Activated naive CD8-positive, alpha-beta T cell (primary cell): ENCODE measurements at regions not wholly inside any gene's neighbourhood (a gene's known extent, or its start where the extent isn't known, plus 50 kb on each side); places are given as distances from the start of the nearest gene placed in this dataset.
A peak's percentile ranks its signal among the peaks of the same experiment; 100 is the strongest.
"Not testable (repeated sequence)": the region's sequence is repeated elsewhere in the genome, so short reads cannot be mapped to it uniquely, and the experiment has no call there.

Source experiments
- H3K27ac Mint-ChIP-seq: one replicate; pipeline ENCODE4 v1.8.0; 2021; ENCODE audit warnings: mixed read lengths
- H3K27me3 Mint-ChIP-seq: one replicate; pipeline ENCODE4 v1.8.0; 2021; ENCODE audit warnings: mixed read lengths
- H3K36me3 Mint-ChIP-seq: one replicate; pipeline ENCODE4 v1.8.0; 2021; ENCODE audit warnings: mixed read lengths
- H3K4me1 Mint-ChIP-seq: one replicate; pipeline ENCODE4 v1.8.0; 2021; ENCODE audit warnings: low read depth, mixed read lengths
- H3K4me3 Mint-ChIP-seq: one replicate; pipeline ENCODE4 v1.8.0; 2021; ENCODE audit warnings: mild to moderate bottlenecking, mixed read lengths
- H3K9me3 Mint-ChIP-seq: one replicate; pipeline ENCODE4 v1.8.0; 2021; ENCODE audit warnings: low read depth, mixed read lengths

DNA sequence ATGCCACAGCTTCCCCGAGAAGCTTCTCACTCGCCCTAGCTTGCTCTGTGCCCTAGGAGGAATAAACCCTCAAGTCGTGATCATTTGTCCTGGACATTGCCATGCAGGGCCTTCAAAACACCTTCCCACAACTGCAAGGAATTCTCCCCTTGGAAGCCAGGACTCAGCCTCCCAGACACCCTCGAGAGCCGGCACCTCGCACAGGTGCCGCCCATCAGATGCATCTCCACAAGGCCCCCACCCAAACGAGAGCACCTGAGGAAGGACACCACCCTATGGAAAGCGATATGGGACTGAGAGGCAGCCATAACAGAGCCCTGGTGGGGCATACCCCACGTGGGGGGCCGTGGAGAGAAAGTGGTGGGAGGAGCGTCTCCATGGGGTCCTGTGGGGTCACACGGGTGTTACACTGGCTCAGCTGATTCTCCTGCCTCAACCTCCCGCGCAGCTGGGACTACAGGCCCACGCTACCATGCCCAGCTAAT lies 77.6 kb upstream of the FOXK1 start:
- no peak overlapping the region for H3K4me3 Mint-ChIP-seq
- H3K27me3 Mint-ChIP-seq, result peaks cover 1% of the 10 kb centered on the region
- no peaks in the 10 kb centered on the region for H3K9me3 Mint-ChIP-seq
- H3K4me1 Mint-ChIP-seq, result no peaks in the 10 kb centered on the region
- no peak overlapping the region for H3K27ac Mint-ChIP-seq
- H3K36me3 Mint-ChIP-seq, result no peaks in the 10 kb centered on the region

DNA sequence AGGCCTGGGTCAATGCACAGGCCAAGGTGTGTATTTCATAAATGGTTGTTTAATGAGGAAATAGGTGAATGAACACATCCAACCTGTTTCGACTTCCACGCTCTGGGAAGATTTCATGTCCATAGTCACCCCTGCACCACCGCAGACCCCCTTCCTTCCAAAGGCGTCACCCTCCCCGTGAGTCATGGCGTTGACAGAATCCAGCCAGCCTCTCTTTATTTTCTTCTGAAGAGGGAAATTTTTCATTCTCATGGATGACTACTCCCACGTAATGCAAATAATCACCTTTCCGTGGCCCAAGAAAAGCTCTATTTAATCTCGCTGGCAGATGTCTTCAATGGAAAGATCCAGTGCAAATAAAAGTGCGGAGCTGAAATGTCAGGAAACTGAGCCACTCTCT lies 75.3 kb upstream of the FOXK1 start:
- H3K36me3 Mint-ChIP-seq, result no peaks in the 10 kb centered on the region
- H3K27me3 Mint-ChIP-seq, result peaks cover 1% of the 10 kb centered on the region
- H3K9me3 Mint-ChIP-seq, result no peaks in the 10 kb centered on the region
- H3K27ac Mint-ChIP-seq, result no peak overlapping the region
- H3K4me1 Mint-ChIP-seq, result no peaks in the 10 kb centered on the region
- H3K4me3 Mint-ChIP-seq, result no peak overlapping the region

DNA sequence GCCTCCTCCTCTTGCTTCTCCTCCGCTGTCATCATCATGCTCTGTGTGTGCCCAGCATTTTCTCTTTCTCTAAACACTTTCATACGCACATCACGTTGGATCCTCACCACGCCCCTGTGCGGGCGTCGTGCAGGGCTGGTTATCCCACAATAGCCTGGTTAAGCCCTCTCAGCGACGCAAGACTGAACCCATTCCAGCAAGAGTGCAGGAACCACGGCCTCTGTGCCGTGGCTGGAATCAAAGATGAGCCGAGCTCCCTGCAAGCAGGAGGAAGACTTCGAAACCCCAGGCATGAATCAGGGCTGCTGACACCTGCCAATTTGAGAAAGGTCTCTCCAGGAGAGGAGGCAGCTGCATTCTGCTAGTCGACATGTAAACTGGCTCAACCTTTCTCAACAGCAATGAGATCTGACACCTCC lies 74.8 kb upstream of the FOXK1 start:
- H3K9me3 Mint-ChIP-seq, result no peaks in the 10 kb centered on the region
- H3K4me1 Mint-ChIP-seq, result no peaks in the 10 kb centered on the region
- H3K27me3 Mint-ChIP-seq, result peaks cover 1% of the 10 kb centered on the region
- no peak overlapping the region for H3K4me3 Mint-ChIP-seq
- H3K36me3 Mint-ChIP-seq, result no peaks in the 10 kb centered on the region
- H3K27ac Mint-ChIP-seq, result no peak overlapping the region

DNA sequence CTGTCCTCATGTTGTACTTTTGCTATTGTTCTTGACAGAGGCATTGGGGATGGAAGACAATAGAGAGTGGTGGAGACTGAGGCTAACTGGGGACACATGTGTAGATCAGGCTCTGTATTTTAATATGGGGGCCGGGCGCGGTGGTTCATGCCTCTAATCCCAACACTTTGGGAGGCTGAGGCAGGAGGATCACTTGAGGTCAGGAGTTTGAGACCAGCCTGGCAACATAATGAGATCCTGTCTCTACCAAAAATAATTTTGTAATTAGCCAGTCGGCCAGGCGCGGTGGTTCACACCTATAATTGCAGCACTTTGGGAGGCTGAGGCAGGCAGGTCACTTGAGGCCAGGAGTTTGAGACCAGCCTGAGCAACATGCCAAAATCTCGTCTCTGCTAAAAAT lies 72.5 kb upstream of the FOXK1 start:
- not testable (repeated sequence) for H3K36me3 Mint-ChIP-seq, H3K9me3 Mint-ChIP-seq, H3K27ac Mint-ChIP-seq, H3K27me3 Mint-ChIP-seq, H3K4me3 Mint-ChIP-seq
- H3K4me1 Mint-ChIP-seq, result peaks cover 10% of the 10 kb centered on the region

DNA sequence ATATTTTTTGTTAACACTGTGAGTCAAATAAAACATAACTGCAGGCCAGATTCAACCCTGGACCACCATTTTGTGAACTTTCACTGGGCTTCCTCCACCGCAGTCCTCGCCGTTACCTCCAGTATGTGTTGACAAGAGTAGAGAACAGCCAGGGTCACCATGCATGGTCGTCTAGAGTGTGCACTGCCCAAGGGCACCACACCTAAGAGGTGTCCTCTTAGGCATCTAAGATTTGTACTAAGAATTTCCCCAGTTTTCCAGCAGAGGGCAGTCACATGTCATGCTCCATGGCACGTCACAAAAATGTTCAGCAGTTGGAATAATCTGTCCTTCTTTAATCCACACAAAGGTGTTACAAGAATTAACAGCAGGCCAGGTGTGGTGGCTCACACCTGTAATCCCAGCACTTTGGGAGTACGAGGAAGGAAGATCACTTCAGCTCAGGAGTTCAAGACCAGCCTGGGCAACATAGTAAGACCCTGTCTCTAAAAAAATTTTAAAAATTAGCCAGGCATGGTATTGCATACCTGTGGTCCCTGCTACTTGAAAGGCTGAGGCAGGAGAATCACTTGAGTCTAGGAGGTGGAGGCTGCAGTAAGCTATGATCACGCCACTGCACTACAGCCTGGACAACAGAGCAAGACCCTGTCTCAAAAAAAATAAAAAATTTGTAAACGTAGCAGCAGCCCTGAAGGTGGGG lies 71.2 kb upstream of the FOXK1 start:
- H3K4me3 Mint-ChIP-seq, result no peak overlapping the region
- no peaks in the 10 kb centered on the region for H3K36me3 Mint-ChIP-seq
- H3K27me3 Mint-ChIP-seq, result peaks cover 1% of the 10 kb centered on the region
- H3K27ac Mint-ChIP-seq, result no peak overlapping the region
- H3K4me1 Mint-ChIP-seq, result peaks cover 10% of the 10 kb centered on the region
- H3K9me3 Mint-ChIP-seq, result no peaks in the 10 kb centered on the region

DNA sequence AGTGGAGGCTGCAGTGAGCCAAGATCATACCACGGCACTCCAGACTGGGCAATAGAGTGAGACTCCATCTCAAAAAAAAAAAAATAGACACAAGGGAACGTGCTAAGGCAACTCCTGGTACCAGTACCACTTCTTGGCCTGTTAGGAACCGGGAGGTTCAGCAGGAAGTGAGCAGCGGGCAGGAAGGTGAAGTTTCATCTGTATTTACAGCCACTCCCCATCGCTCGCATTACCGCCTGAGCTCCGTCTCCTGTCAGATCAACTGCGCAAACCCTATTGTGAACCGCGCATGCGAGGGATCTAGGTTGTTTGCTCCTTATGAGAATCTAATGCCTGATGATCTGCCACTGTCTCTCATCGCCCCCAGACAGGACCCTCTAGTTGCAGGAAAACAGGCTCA lies 69.9 kb upstream of the FOXK1 start:
- Mint-ChIP-seq H3K27ac (no peak overlapping the region), H3K36me3 (no peaks in the 10 kb centered on the region), H3K4me3 (no peak overlapping the region), H3K4me1 (peaks cover 10% of the 10 kb centered on the region), H3K9me3 (no peaks in the 10 kb centered on the region), H3K27me3 (no peaks in the 10 kb centered on the region)

DNA sequence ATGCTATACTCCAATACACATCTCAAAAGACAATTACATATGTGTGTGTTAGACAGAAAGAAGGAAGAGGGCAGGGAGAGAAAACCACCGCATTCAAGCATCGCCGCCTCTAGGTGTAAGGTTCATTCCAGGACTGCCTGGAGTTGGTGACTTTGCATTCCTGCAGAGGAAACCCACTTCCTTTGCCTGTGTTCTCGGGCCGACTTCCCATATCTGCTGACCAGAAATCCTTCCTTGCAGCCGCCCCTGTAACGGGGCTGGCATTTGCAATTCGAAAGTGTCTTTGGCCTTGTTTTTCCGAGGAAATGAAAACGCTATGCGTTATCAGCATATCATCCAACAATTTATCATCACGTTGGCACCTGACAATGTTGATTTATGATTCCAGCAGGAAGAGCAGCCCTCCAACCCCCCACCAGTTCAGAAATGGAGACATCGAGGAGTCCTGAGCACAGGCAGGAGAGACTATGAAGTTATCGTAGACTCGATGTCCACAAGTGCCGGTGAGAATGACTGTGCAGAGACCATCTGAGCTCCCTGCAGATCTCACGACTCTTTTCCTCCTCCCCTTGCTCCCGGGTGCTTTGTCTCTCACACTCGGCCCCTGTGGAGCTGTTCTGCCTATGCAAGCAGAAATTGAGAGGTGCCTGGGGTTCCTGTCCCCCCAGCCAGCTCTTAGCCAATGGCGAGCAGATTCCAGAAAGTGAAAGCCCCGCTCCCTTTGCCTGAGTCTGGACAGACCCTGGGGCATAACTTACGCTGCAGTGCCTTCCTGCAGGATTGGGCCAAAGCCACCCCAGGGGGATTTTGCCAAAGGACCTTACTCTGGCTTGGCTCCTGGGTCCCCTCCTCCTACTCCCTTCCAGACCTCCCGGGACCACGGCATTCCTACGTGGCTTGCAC lies 68.9 kb upstream of the FOXK1 start:
- H3K4me3 Mint-ChIP-seq, result peak overlapping the region; percentile 65
- H3K36me3 Mint-ChIP-seq, result no peaks in the 10 kb centered on the region
- H3K27me3 Mint-ChIP-seq, result no peaks in the 10 kb centered on the region
- H3K27ac Mint-ChIP-seq, result no peak overlapping the region
- no peaks in the 10 kb centered on the region for H3K9me3 Mint-ChIP-seq
- H3K4me1 Mint-ChIP-seq, result peaks cover 10% of the 10 kb centered on the region

DNA sequence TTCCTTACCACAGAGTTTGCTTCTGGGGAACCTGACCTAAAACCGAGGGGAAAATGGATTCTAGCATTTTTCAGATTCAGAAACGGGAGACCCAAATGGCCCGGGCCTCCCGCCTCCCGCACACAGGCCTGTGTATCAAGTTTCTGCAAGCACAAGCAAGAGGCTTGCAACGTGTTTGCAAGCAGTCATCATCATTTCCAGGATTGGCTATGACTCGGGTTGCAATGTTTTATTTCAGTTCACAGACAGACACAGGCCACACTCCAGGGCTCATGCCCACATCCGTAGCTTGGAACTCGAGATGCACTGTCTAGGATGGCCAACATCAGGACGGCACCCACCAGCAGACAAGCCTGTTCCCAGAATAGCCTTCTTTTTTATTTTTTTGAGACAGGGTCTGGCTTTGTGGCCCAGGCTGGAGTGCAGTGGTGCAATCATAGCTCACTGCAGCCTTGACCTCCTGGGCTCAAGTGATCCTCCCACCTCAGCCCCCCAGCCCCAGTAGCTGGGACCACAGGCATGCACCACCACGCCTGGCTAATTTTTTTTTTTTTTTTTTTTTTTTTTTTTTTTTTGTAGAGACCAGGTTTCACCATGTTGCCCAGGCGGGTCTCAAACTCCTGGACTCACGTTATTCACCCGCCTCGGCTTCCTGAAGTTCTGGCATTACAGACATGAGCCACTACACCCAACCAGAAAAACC lies 68.1 kb upstream of the FOXK1 start:
- Mint-ChIP-seq H3K27me3 (no peaks in the 10 kb centered on the region), H3K9me3 (no peaks in the 10 kb centered on the region), H3K36me3 (no peaks in the 10 kb centered on the region), H3K4me1 (peaks cover 12% of the 10 kb centered on the region), H3K4me3 (peak overlapping the region; percentile 27), H3K27ac (no peak overlapping the region)

DNA sequence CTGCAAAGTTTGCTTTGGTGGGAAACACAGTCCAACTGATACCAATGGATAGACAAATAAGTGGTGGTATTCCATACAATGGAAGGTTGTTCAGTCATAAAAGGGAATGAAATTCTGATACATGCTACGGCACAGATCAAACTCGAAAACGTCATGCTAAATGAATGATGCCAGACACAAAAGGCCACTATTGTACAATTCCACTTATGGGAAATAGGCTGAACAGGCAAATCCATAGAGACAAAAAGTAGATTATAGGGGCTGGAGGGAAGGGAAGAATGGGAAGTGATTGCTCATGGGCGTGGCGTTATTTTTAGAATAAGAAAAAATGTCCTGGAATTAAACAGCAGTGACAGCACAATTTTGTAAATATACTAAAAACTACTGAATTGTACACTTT lies 66.0 kb upstream of the FOXK1 start:
- no peak overlapping the region for H3K4me3 Mint-ChIP-seq
- H3K27ac Mint-ChIP-seq, result no peak overlapping the region
- H3K4me1 Mint-ChIP-seq, result peaks cover 19% of the 10 kb centered on the region
- no peaks in the 10 kb centered on the region for H3K36me3 Mint-ChIP-seq
- no peaks in the 10 kb centered on the region for H3K9me3 Mint-ChIP-seq
- no peaks in the 10 kb centered on the region for H3K27me3 Mint-ChIP-seq

DNA sequence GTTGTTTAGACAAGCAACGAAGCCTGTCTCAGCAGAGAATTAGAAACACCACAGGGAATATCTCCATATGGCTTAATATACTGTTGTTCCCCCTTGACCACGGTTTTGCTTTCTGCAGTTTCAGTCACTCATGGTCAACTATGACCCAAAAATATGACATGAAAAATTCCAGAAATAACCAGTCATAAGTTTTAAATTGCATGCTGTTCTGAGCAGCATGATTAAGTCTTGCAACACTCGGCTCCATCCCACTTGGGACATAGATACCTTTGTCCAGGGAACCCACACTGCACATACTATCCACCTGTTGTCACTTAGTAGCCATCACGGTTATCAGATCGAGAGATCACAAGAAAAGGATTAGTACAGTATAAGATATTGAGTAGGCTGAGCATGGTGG lies 60.7 kb upstream of the FOXK1 start:
- Mint-ChIP-seq H3K9me3 (no peaks in the 10 kb centered on the region), H3K4me1 (peaks cover 17% of the 10 kb centered on the region), H3K27ac (no peak overlapping the region)

DNA sequence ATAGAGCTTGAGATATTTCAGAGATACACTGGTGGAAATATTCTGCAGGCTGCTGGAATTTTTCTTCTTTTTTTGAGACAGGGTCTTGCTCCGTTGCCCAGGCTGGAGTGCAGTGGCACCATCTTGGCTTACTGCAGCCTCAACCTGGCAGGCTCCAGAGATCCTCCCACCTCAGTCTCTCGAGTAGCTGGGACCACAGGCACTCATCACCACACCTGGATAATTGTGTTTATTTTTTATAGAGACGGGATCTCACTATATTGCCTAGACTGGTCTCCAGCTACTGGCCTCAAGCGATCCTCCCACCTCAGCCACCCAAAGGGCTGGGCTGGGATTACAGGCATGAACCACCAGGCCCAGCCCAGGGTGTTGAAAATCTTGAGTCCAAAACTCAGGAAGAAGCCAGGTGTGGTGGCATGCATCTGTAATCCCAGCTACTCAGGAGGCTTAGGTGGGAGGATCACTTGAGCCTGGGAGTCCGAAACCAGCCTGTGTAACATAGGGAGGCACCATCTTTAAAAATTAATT lies 55.7 kb upstream of the FOXK1 start:
- no peak overlapping the region for H3K4me3 Mint-ChIP-seq
- no peaks in the 10 kb centered on the region for H3K9me3 Mint-ChIP-seq
- H3K27me3 Mint-ChIP-seq, result no peaks in the 10 kb centered on the region
- no peaks in the 10 kb centered on the region for H3K36me3 Mint-ChIP-seq
- H3K4me1 Mint-ChIP-seq, result peaks cover 7% of the 10 kb centered on the region
- no peak overlapping the region for H3K27ac Mint-ChIP-seq

More for the DNA sequence above, 60.7 kb upstream of the FOXK1 start:
- no peaks in the 10 kb centered on the region for H3K27me3 Mint-ChIP-seq
- no peaks in the 10 kb centered on the region for H3K36me3 Mint-ChIP-seq
- H3K4me3 Mint-ChIP-seq, result no peak overlapping the region

DNA sequence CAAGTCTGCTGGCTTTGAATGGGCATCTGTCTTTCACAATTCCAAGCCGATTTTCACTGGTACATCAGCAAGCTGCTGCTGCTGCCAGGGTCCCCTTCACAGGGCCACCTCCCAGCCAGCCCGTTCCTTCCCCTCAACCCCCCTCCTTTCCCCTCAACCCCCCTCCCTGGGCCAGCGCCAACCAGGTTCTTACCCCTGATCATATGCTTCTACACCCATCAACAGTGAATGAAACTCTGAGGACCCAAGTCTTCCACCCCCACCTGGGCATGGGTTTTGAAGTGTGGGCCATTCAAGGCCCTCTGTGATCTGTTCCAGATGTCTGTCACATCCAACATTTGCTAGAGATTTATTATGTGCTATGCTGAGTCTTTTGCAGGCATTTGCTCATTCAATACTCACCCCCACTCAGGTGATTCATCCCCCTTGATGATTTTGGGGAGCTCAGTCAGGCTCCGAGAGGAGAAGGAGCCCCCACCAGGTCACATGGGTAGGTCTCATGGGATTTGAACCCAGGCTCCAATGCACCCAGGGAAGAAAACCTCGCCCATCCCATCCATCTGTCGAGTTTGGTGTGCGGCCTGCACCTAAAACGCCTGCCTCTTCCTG lies 52.7 kb upstream of the FOXK1 start:
- H3K9me3 Mint-ChIP-seq, result no peaks in the 10 kb centered on the region
- peaks cover 6% of the 10 kb centered on the region for H3K4me1 Mint-ChIP-seq
- H3K27ac Mint-ChIP-seq, result no peak overlapping the region
- no peaks in the 10 kb centered on the region for H3K36me3 Mint-ChIP-seq
- no peaks in the 10 kb centered on the region for H3K27me3 Mint-ChIP-seq
- H3K4me3 Mint-ChIP-seq, result no peak overlapping the region

DNA sequence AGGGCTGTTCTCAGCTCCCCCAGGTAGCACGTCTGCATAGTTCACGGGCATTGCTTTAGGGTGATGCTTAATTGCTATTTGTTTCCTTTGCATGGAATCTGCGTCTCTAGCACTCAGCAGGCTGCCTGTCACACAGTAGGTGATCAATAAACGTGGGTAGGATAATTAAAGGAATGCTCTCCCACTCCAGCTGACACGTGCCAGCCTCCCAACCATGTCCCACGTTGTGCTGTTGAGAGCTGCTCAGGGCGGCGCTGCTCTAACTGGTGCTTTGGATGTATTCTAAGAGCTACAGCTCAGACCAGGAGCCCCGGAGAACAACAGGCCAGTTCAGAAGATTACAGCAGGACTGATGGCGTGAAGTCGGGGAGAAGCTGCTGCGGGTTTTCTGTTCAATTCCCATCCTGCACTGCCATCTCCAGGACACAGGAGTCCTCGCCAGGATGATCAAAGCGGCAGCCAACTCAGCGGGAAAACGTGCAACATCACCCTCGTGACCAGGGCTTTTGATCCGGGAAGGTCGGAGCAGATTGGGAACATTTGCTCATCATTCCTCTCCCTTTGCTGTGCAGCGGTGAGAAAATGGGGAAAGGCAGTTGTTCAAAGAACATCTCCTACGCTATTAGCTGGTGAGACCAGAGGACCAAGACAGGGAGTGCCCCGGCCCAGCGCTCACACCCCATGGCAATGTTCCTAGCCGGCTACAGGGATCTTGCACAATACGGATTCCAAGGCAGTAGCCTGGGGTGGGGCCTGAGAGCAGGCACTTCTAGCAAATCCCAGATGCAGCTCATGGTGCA lies 50.5 kb upstream of the FOXK1 start:
- no peaks in the 10 kb centered on the region for H3K27me3 Mint-ChIP-seq
- no peak overlapping the region for H3K27ac Mint-ChIP-seq
- H3K36me3 Mint-ChIP-seq, result no peaks in the 10 kb centered on the region
- no peaks in the 10 kb centered on the region for H3K9me3 Mint-ChIP-seq
- H3K4me3 Mint-ChIP-seq, result no peak overlapping the region
- no peaks in the 10 kb centered on the region for H3K4me1 Mint-ChIP-seq
